Limb (tissue), 2 donors: ENCODE measurements at regions not wholly inside any gene's neighbourhood (a gene's known extent, or its start where the extent isn't known, plus 50 kb on each side); places are given as distances from the start of the nearest gene placed in this dataset.
A peak's percentile ranks its signal among the peaks of the same experiment; 100 is the strongest.
"Not testable (repeated sequence)": the region's sequence is repeated elsewhere in the genome, so short reads cannot be mapped to it uniquely, and the experiment has no call there.

Experiments
- DNase-seq, 2 donors: peaks; one replicate each; pipeline ENCODE4 v3.0.0-alpha.2; 2016; ENCODE audit errors: extremely low spot score in 2 of 2

- no peak for DNase-seq
Observed at GRCh38 chr14:56351861-56352260, 227.7 kb upstream of the TMEM260 start.

DNA sequence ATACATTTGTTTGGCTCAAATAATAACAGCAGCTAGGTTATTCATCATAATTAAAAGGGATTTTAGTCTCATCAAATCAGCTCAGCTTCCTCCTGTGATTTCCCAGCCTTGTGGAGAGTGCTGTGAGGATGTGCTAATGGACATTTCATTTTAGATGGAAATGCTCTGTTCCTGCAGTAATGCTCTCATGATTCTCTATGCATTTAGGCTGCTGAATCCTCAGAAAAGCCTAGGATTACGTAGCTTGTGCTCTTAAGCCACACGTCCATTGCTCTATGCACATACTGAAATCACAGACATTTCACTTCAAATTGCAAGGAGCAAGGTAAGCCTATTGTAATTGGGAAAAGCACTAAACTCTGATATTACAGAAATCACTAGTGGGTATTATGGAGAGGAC, 226.6 kb upstream of the TMEM260 start:
- no peak for DNase-seq

- DNase-seq = peak in 1 of 2 donors; percentile 11
Observed at GRCh38 chr14:56357428-56357827, 222.2 kb upstream of the TMEM260 start.

DNA sequence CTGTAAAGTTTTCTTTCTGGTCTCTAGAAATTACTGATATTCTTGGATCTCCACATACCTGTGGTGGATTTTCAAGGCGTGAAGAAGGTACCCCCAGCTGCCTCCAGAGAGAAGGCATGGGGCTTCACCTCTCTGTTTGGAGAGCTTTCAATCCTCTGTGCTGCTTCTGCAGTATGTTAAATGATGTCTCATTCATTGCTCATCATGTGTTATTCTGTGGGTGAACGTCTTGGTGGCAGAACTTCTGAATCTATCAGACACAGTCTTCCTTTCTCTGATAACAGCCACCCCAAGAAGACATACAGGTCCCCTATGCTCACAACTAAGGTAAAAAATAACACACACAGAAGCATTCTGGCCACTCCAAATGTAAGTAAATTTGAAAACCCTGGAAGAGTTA, 221.3 kb upstream of the TMEM260 start:
- no peak for DNase-seq

- DNase-seq = peak in 1 of 2 donors; percentile 11
Observed at GRCh38 chr14:56358851-56359614, 220.6 kb upstream of the TMEM260 start.

DNA sequence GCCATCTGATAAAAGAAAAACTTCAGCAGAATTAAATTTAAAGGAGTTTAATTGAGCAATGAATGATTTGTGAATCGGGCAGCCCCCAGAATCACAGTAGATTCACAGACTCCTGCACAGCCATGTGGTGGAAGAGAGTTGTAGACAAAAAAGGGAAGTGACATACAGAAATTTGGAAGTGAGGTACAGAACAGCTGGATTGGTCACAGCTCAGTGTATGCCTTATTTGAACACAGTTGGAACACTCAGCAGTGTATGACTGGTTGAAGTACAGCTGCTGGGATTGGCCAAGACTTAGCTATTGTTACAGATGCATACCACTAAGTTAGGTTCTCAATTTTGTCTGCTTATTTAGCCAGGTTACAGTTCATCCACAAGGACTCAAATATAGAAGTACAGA, 213.9 kb upstream of the TMEM260 start:
- not testable (repeated sequence) for DNase-seq

DNA sequence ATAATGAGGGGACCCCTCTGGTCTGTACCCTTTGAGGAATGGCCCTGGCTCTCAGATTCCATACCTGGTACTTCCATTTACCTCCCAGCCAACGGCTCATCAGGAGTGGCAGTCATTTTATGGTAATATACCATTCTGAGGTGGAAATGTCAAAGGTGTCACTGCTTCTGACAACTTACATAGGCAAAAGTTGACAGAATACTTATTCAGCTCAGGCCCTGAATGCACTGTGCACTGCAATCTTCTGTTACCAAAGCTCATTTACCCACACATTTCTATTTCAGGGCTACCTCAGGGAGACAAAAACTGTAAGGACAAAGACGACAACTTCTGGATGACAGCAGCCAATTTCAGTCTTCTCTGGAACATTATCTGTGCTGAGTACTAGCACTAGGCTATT, 212.2 kb upstream of the TMEM260 start:
- no peak for DNase-seq

DNA sequence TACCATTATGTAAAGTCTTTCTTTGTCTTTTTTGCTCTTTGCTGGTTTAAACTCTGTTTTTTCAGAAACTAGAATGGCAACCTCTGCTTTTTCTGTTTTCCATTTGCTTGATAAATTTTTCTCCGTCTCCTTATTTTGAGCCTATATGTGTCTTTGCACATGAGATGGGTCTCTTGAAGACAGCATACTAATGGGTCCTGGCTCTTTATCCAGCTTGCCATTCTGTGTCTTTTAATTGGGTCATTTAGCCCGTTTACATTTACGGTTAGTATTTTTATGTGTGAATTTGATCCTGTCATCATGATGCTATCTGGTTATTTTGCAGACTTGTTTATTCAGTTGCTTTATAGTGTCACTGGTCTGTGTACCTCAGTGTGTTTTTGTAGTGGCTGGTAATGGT, 207.9 kb upstream of the TMEM260 start:
- no peak for DNase-seq

GRCh38 chr14:56374421-56374820, 205.2 kb upstream of the TMEM260 start:
- no peak for DNase-seq

DNA sequence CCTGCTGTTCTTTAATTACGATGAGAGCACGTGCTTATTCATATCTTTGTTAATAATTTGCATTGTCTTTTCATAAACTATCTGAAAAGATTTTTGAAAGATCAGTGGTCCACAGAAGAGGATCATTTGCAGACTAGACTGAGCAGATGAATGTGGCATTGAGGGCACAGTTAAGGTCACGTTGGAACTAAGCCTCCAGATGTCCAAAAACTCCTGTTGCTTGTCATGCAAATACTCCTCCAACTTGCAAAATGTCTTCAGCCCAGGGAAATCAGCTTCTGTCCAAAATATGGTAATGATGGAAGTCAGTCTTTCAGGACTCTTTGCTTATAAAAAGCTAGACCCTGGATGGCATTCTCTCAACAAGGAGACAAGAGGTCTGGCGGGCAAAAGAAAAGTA, 201.6 kb upstream of the TMEM260 start:
- DNase-seq = no peak

- no peak for DNase-seq
Observed at GRCh38 chr14:56378475-56378877, 201.1 kb upstream of the TMEM260 start.

DNA sequence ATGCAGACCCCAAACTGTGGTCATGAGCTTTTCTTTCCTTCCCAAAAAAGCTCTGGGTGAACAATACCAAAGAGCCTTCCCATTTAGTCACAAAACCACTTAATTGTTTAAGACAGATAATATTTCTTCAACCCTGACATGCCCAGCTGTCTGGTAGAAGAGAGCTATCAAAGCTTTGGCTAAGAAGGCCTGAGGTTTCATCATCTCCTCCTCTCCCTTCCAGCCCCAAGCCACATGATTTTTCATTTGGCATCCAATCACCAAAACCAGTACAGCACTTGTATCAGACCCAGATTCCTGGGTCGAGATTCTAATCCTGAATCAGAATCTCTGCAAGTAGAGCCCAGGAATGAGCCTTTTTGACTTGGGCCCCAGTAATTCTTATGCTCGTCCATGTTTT, 199.6 kb upstream of the TMEM260 start:
- DNase-seq = no peak

- DNase-seq = no peak
Observed at GRCh38 chr14:56386024-56386423, 193.6 kb upstream of the TMEM260 start.

DNA sequence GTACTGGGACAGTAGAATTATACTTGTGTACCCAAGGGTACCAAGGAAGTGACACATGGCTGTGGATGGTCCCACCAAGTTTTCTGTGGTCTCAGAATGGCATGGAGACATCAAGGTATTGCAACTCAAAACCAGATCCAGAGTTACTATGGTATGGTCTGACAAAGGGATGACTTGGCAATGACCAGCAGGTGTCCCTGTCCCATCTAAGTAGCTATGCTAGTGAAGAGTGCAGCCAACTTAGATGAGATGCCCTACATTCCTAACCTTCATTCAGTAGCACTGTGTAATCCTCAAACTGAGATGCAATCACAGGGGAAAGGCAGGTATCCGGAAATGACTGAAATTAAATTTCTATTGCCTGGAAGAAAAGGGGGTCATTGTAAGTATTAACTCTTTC, 188.7 kb upstream of the TMEM260 start:
- DNase-seq = no peak

DNA sequence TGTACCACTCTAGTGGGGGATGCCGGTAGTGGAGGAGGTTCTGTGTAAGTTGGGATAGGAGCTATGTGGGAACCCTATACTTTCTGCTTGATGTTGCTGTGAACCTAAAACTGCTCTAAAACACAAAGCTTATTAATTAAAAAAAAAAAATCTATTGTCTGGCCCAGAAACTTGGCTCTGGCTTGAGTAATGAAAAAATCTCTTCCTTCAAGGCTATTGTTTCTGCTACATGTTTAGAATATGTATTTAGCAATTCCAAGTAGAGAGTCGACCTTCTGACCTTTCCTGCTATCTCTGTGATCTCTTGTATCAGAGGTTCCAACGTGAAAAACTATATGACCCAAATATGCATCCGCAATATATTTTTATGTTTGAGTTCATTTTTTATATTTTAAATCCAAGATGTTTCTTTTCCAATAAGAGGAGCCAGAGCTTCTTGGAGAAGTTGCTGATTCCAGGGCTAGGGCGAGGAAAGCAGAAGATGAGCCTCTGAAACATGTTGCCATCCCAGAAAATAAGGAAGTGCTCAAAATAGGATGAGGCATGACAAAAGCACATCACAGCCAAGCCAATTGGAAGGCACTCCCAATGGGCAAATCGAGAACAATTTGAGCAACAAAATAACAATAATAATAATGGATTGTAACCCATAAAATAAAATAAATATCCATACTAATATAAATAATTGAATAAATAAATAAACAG, 184.6 kb upstream of the TMEM260 start:
- no peak for DNase-seq

DNA sequence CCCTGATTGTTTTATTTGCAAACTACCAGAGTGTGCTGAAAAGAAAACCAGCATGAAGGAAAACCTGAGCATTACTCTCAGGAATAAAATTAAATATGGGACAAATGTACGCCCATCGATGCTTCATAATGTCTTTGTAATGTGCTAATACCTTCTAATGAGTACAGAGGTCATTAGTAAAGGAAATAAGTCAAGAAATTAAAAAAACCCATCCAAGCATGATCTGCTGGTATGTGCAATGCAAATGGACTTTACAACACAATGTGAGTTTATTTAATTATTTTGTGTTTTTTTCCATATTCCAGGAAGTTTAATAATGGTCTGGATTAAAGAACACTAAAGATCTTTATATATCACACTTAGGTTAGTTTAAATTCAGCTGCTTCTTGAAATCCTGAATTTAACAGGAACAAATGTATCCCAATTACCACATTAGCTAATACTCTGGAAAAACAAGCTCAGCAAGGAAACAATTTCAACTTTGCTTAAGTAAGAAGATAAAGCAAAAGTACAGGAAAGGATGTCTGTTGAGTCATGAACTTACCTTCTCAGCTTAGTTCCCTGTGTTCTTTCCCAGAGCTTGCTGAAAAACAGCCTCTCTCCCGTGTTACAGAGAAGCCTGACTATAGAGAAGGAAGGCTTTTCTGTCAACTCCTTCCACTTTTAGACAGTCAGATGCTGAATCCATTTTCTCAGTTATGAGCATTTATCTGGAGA, 179.3 kb upstream of the TMEM260 start:
- DNase-seq = no peak

- peak in 1 of 2 donors; percentile 6 for DNase-seq
Observed at GRCh38 chr14:56412468-56413434, 166.8 kb upstream of the TMEM260 start.

DNA sequence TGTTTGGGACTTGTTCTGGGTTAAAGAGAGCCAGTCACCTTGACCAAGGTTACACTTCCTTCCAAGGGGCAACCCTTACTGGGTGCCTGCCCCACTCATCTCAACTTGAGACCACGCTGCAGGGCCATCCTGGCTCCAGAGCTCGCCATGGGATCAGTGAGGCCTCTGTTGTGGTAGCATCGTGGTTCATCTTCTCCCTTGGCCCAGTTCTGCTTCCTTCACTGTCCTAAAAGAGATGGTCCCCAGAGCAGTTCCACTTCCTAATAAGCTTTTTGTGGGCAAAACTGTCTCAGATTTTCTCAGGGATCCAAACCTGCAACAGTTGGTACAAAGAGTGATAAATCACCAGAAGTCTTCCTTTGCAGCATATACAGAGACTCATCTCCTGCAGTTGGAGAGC, 165.9 kb upstream of the TMEM260 start:
- no peak for DNase-seq

GRCh38 chr14:56414236-56414635, 165.4 kb upstream of the TMEM260 start:
- DNase-seq = no peak

DNA sequence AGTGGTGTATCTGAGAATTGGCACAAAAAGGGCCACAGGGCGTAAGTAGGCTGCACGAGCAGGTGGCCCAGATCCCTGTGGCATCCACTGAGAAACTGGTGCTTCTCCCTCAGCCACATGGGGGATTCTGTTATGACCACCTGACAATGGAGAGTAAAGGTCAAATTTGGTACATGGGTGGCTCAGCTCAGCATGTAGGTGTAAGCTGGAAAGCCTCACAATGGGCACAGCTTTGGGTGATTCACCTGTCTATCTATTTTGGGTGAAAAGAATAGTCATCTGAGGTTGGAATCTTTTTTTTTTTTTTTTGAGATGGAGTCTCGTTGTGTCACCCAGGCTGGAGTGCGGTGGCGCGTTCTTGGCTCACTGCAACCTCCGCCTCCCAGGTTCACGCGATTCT, 163.4 kb upstream of the TMEM260 start:
- no peak for DNase-seq

DNA sequence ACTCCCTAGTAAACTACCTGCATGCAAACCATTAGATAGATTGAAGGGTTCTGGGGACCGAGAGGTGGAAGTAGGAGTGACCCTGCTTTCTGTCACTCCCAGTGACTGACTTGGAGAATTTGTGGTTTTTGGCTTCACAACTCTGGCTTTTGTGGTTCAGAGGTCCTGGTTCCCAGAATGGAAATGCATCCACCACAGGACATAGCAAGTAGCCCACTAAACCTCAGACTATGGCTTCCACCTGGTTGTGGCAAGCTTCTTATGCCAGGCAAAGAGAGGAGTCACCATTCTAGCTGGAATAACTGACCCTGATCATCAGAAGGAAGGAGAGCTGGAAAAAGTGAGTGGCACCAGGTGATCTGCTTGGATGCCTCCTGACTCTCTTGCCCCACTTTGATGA, 162.4 kb upstream of the TMEM260 start:
- no peak for DNase-seq
